ENCODE measurements at regions not wholly inside any gene's neighbourhood (a gene's known extent, or its start where the extent isn't known, plus 50 kb on each side); places are given as distances from the start of the nearest gene placed in this dataset.

DNA sequence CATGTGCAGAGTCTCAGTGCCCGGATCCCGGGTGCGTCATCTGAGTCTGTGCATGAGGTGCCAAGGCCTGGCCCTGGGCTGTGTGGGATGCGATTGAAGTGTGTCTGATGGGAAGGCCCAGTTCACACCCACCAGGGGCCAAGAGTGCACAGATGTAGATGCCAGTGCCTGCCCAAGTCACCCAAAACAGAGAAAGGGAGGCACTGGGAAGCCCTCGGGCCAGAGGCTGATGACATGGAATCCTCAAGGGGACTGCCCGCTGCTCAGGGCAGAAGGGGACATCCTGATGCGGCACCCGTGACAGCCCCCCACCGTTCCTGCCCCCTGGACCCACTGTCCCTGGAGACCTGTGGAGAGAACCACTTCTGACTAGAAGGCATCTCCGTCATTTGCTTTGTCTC lies 72.2 kb upstream of the ZNF479 start:
- TF ChIP-seq, protein P1, sequence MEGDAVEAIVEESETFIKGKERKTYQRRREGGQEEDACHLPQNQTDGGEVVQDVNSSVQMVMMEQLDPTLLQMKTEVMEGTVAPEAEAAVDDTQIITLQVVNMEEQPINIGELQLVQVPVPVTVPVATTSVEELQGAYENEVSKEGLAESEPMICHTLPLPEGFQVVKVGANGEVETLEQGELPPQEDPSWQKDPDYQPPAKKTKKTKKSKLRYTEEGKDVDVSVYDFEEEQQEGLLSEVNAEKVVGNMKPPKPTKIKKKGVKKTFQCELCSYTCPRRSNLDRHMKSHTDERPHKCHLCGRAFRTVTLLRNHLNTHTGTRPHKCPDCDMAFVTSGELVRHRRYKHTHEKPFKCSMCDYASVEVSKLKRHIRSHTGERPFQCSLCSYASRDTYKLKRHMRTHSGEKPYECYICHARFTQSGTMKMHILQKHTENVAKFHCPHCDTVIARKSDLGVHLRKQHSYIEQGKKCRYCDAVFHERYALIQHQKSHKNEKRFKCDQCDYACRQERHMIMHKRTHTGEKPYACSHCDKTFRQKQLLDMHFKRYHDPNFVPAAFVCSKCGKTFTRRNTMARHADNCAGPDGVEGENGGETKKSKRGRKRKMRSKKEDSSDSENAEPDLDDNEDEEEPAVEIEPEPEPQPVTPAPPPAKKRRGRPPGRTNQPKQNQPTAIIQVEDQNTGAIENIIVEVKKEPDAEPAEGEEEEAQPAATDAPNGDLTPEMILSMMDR (IDR thresholded peaks at IDR 0.05; ENCODE audit: low read depth, low read length): no peak
- no peak for DNase-seq (ENCODE audit: low read depth, low spot score)
- no peak overlapping the region for H3K4me3 ChIP-seq (ENCODE audit: low read depth, low read length)
- in situ Hi-C loops (cut with HindIII; ENCODE audit: low sequenced_read_pairs): no loop called here

DNA sequence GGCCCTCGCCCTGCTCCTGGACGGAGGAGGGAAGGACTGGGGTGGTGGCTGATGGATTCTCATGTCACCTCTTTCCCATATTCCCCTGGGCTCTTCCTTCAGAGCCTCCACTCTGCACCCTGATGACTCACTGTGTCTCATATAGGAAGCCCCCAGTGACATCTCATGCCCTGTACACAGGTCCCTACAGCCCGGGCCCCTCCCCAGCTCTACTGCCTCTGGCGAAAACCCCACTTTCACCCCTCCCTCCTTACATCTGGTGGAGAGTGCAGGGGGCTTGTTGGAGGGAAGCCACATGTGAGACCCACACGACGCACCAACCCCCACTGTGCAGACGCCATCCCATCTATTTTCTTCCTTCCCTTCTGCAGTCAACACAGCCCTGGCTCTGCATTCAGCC lies 72.8 kb upstream of the ZNF479 start:
- TF ChIP-seq, protein P1 (IDR thresholded peaks at IDR 0.05; ENCODE audit: low read depth, low read length): no peak
- in situ Hi-C loops (cut with HindIII; ENCODE audit: low sequenced_read_pairs): no loop called here
- DNase-seq (ENCODE audit: low read depth, low spot score): no peak
- no peak overlapping the region for H3K4me3 ChIP-seq (ENCODE audit: low read depth, low read length)

DNA sequence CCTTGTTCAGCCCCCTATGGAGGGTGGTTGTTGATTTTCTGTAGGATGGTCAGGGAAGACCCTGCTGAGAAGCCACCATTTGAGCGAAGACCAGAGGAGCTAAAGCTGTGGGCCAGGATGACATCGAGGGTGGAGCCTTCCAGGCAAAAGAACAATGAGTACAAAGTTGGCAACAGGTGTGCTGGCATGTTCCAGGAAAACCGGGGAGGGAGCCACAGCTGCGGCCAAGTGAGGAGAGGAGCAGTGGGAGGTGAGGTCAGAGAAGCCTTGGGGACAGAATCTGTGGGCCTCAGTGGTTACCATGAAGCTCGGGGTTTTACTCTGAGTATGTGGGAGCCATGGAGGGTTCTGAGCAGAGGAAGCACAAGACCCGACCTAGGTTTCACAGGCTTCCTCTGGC lies 75.6 kb upstream of the ZNF479 start:
- TF ChIP-seq, protein P1 (IDR thresholded peaks at IDR 0.05; ENCODE audit: low read depth, low read length): no peak
- in situ Hi-C loops (cut with HindIII; ENCODE audit: low sequenced_read_pairs): no loop called here
- no peak overlapping the region for H3K4me3 ChIP-seq (ENCODE audit: low read depth, low read length)
- DNase-seq (ENCODE audit: low read depth, low spot score): no peak

DNA sequence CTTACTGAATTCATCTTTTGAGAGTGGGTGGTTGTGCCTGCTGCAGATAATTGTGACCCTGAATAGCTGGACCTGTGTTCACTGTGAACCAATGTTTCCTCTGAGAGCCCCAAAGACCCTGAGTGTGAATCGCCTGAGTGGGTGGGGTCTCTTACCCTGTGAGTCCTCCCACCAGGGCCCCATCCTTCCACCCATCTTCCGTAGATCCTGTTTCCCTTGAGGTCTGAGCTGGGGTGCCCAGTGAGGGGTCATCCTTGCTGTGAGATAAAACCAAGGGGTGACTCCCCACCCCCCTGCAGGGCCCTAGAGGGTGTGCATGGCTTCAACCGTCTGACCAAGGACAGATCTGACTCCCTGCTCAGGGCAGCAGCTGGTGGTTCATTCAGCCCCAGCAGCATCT lies 78.0 kb upstream of the ZNF479 start:
- TF ChIP-seq, protein P1 (IDR thresholded peaks at IDR 0.05; ENCODE audit: low read depth, low read length): no peak
- no peak for DNase-seq (ENCODE audit: low read depth, low spot score)
- in situ Hi-C loops (cut with HindIII; ENCODE audit: low sequenced_read_pairs): no loop called here
- no peak overlapping the region for H3K4me3 ChIP-seq (ENCODE audit: low read depth, low read length)

DNA sequence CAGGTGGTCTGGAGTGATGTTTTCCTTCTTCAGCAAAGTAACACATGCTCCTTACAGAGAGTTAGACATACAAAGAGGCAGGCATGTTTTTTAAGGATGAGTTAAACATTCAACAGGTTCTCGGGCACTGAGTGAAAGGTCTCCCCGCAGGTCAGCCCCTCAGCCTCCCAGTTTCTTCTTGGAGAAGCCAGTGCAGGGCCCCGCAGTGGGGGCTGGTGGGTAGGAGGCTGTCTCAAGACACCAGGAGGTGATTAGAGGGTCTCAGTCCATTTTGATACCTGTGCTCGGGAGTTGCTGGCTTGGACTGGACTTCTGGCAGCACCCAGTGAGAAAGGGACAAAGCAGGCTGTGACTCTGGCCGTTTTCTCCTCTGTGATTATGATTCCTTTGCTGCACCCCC lies 78.6 kb upstream of the ZNF479 start:
- TF ChIP-seq, protein P1 (IDR thresholded peaks at IDR 0.05; ENCODE audit: low read depth, low read length): no peak
- DNase-seq (ENCODE audit: low read depth, low spot score): no peak
- in situ Hi-C loops (cut with HindIII; ENCODE audit: low sequenced_read_pairs): no loop called here
- no peak overlapping the region for H3K4me3 ChIP-seq (ENCODE audit: low read depth, low read length)

DNA sequence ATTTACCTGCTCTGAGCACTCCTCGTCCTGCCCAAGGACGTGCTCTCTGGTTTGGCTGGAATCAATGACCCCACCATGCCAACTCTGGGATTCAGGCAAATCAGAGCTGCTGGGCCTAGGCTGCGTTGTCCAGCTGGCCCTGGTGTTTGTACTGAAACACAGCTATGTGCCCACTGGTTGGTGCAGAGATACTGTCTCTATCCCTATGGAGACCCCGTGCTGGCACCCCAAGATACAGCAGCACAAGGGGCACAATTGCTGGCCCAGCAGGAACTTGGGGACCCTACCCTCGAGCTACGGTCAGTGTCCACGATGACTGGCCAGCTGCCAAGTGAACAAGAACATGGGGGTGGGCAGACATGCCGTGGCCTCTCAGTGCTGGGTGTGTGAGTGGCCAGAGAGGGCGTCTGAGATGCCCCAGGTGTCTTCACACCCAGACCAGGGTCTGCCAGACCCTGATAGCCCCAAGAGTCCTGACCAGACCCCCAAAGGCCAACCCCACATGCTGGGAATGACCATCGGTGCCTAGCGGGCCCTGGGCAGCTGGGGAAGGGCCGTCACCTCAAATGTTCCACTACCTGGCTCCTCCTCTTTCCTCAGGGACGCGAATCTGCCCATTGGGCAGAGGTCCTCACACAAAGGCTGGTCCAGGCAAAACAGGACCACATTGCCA lies 79.3 kb upstream of the ZNF479 start:
- in situ Hi-C loops (cut with HindIII; ENCODE audit: low sequenced_read_pairs): no loop called here
- no peak for DNase-seq (ENCODE audit: low read depth, low spot score)
- TF ChIP-seq, protein P1 (IDR thresholded peaks at IDR 0.05; ENCODE audit: low read depth, low read length): no peak
- H3K4me3 ChIP-seq (ENCODE audit: low read depth, low read length): no peak overlapping the region

Data from astrocyte of the spinal cord (primary cell).